Muscle of leg (tissue), 3 donors: ENCODE measurements at regions not wholly inside any gene's neighbourhood (a gene's known extent, or its start where the extent isn't known, plus 50 kb on each side); places are given as distances from the start of the nearest gene placed in this dataset.

Source experiments
- DNase-seq: peaks from one replicate; pipeline ENCODE4 v3.0.0; 2013
- H3K27ac ChIP-seq: one replicate; pipeline ENCODE4 v1.5.1; 2013; ENCODE audit warnings: mild to moderate bottlenecking, low read length, control low read depth
- H3K27me3 ChIP-seq: one replicate; pipeline ENCODE4 v1.6.1; 2013; ENCODE audit warnings: low read length; ENCODE audit not compliant: control insufficient read depth, insufficient read depth
- H3K36me3 ChIP-seq: one replicate; pipeline ENCODE4 v1.6.1; 2013; ENCODE audit warnings: low read length; ENCODE audit not compliant: control insufficient read depth, insufficient read depth
- H3K4me1 ChIP-seq: one replicate; pipeline ENCODE4 v1.6.1; 2013; ENCODE audit warnings: low read length; ENCODE audit not compliant: control insufficient read depth, insufficient read depth
- H3K4me3 ChIP-seq: one replicate; pipeline ENCODE4 v1.5.1; 2013; ENCODE audit warnings: low read length, control low read depth
- H3K9me3 ChIP-seq: replicated peaks from 2 replicates; pipeline ENCODE4 v1.6.1; 2013; ENCODE audit warnings: low read depth, low read length; ENCODE audit not compliant: control insufficient read depth
- WGBS: methylation state at CpG from one replicate; pipeline ENCODE4 v1.1.5; 2013; ENCODE audit warnings: missing lambda C conversion rate; ENCODE audit not compliant: insufficient coverage; 5-methylcytosine and 5-hydroxymethylcytosine counted together

GRCh38 chr11:131145791-131146190, 224.6 kb upstream of the NTM start:
- Histone ChIP-seq H3K36me3 (no peaks in the 10 kb centered on the region), H3K27ac (no peak overlapping the region), H3K9me3 (no peaks in the 10 kb centered on the region), H3K4me3 (no peak overlapping the region), H3K4me1 (peaks cover 3% of the 10 kb centered on the region), H3K27me3 (no peaks in the 10 kb centered on the region)
- WGBS = no CpG with 5 or more reads among the region's 5 CpGs
- DNase-seq = peak; percentile 9

DNA sequence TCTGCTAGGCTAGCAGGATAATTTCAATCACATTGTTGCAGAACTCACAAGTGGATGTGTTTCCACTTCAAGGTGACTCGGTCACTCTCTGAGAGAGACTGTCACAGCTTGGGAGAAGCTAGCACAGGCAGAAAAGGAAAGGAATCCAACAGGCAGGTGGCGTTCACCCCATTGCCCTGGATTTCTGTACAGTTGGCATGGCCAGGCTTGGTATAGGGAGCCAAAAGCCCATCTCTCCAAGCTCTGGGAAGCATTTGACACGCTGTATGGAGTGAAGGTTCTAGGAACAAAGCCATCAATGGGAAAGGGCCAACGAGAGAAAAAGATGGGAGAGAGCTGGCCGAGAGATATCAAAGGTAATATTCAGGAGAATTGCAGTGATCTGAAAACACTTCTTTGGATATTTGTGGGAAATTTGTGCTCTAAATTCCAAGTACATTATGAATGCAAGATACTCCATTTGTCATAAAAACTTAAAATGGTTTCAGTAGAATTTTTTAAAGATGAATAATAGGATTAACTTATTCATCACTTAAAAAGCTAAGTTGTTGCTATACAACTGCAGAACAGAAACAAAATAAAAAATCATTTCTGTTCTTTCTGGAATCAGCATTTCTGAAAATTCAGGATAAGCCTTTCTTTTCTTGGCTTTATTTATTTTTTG, 223.5 kb upstream of the NTM start:
- peak; percentile 11 for DNase-seq
- WGBS = 54% methylated on average over 3 of the region's 5 CpGs

DNA sequence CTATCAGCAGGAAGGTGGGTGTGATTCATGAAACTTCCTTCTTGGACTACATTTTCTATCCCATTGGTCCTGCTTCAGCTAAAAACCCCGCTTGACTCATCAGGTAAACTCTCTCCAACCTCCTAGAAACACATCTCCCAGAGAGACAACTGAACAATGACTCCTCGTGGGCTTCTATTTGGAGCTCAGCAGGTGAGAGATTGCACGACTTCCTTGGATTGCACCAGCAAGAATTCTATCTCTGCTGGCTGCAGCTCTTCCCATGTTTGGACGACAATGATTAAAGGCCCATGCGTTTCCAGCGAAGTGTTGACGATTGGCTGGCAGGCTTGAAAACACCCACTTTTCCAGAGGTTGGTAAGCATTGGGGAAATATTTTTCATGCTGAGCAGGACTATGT, 216.1 kb upstream of the NTM start:
- WGBS = 45% methylated on average over 7 of the region's 7 CpGs
- no peak for DNase-seq
- no peak overlapping the region for H3K27ac ChIP-seq
- no peak overlapping the region for H3K4me3 ChIP-seq
- H3K4me1 ChIP-seq = peaks cover 3% of the 10 kb centered on the region
- no peaks in the 10 kb centered on the region for H3K9me3 ChIP-seq
- no peaks in the 10 kb centered on the region for H3K36me3 ChIP-seq
- peaks cover 2% of the 10 kb centered on the region for H3K27me3 ChIP-seq

More for the DNA sequence above, 223.5 kb upstream of the NTM start:
- H3K4me1 ChIP-seq = peaks cover 3% of the 10 kb centered on the region
- no peaks in the 10 kb centered on the region for H3K36me3 ChIP-seq
- no peak overlapping the region for H3K27ac ChIP-seq
- no peaks in the 10 kb centered on the region for H3K27me3 ChIP-seq
- H3K9me3 ChIP-seq = no peaks in the 10 kb centered on the region
- no peak overlapping the region for H3K4me3 ChIP-seq

DNA sequence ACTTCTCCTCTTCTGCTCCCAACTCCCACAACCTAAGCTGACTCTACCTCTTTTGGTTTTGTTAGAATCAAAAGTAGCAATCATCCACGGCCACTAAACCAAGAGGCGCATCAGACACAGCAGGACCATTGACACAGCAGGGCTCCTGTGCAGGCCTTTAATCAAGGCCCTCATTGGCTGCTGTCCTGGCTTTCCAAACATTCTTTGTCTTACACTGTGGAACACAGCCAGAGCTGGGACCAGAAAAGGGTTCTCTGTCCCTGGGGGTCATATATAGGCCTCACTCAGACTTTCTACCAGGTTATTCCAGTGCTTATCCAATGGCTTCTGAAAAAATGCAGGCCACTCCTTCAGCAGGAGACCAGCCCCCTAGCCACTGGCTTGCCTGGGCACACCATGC, 212.7 kb upstream of the NTM start:
- H3K27me3 ChIP-seq = peaks cover 14% of the 10 kb centered on the region
- no peak overlapping the region for H3K4me3 ChIP-seq
- no peaks in the 10 kb centered on the region for H3K9me3 ChIP-seq
- no peak for DNase-seq
- H3K4me1 ChIP-seq = peaks cover 3% of the 10 kb centered on the region
- 86% methylated on average over 2 of the region's 2 CpGs for WGBS
- H3K27ac ChIP-seq = no peak overlapping the region
- H3K36me3 ChIP-seq = no peaks in the 10 kb centered on the region

DNA sequence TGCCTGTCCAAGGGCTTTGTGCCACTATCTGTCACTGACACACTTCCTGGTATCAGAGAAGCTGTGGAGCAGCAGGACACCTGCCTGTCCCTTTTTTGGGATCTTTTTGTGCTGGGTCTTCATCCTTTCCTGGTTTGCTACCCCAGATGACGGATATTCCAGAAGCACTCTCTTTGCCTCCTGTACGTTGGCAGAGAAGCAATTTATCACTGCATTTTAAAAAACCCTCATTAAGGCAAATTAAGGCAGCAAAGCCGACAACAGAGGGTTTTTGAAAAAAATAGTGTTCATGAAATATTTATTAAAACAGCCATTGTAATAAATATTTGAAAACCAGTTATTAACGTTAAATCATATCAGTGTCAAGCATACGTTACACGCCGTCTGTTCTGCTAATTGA, 209.6 kb upstream of the NTM start:
- Histone ChIP-seq H3K27ac (no peak overlapping the region), H3K4me1 (peaks cover 3% of the 10 kb centered on the region), H3K4me3 (no peak overlapping the region), H3K27me3 (peaks cover 12% of the 10 kb centered on the region), H3K9me3 (no peaks in the 10 kb centered on the region), H3K36me3 (no peaks in the 10 kb centered on the region)
- 67% methylated on average over 3 of the region's 7 CpGs for WGBS
- no peak for DNase-seq

DNA sequence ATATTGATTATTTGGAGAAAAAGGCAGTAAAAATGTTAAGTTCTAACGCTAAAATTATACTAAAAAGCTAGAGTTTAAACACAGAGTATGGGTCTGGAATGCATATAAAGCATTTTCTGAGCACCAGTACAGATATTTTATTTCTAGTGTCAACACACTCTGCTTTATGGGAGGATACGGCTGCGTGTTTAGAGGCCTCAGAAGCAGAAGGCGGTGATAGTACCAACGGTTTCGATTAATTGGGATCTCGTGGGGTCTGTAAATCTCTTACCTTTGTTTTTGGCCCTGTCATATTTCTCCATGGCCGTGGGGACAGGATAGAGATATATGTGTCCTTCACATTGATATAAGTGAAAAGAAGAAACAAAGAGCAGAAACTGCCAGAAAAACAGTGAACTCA, 206.8 kb upstream of the NTM start:
- H3K4me1 ChIP-seq = no peaks in the 10 kb centered on the region
- H3K4me3 ChIP-seq = no peak overlapping the region
- peaks cover 12% of the 10 kb centered on the region for H3K27me3 ChIP-seq
- no peak overlapping the region for H3K27ac ChIP-seq
- H3K9me3 ChIP-seq = no peaks in the 10 kb centered on the region
- no peaks in the 10 kb centered on the region for H3K36me3 ChIP-seq
- WGBS = no CpG with 5 or more reads among the region's 8 CpGs
- DNase-seq = no peak

DNA sequence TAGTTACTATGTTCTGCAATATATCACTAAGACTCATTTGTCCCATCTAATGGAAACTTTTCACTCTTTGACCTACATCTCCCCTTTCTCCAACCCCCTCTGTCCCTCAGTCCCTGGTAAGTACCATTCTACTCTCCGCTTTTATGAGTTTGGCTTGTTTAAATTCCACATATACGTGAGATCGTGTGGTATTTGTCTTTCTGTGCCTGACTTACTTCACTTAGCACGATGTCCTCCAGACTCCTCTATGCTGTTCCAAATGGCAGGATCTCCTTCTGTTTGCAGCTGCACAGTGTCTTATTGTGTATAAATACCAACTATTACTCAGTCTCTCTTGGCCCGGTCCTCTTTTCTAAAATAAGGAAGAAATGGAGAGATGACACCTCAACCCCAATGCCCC, 205.4 kb upstream of the NTM start:
- peaks cover 8% of the 10 kb centered on the region for H3K27me3 ChIP-seq
- H3K4me1 ChIP-seq = no peaks in the 10 kb centered on the region
- H3K4me3 ChIP-seq = no peak overlapping the region
- no peaks in the 10 kb centered on the region for H3K36me3 ChIP-seq
- H3K9me3 ChIP-seq = no peaks in the 10 kb centered on the region
- DNase-seq = peak; percentile 10
- 67% methylated on average over 3 of the region's 5 CpGs for WGBS
- H3K27ac ChIP-seq = no peak overlapping the region

GRCh38 chr11:131168839-131169713, 201.3 kb upstream of the NTM start:
- WGBS = 61% methylated on average over 2 of the region's 5 CpGs
- Histone ChIP-seq H3K27ac (no peak overlapping the region), H3K4me1 (no peaks in the 10 kb centered on the region), H3K27me3 (no peaks in the 10 kb centered on the region), H3K9me3 (no peaks in the 10 kb centered on the region), H3K4me3 (no peak overlapping the region), H3K36me3 (no peaks in the 10 kb centered on the region)
- DNase-seq = no peak

- no peaks in the 10 kb centered on the region for H3K36me3 ChIP-seq
- no peaks in the 10 kb centered on the region for H3K4me1 ChIP-seq
- WGBS = no CpG with 5 or more reads among the region's 2 CpGs
- H3K27me3 ChIP-seq = peaks cover 2% of the 10 kb centered on the region
- DNase-seq = no peak
- H3K4me3 ChIP-seq = no peak overlapping the region
- no peaks in the 10 kb centered on the region for H3K9me3 ChIP-seq
- no peak overlapping the region for H3K27ac ChIP-seq
Measured at GRCh38 chr11:131172011-131172410, 198.4 kb upstream of the NTM start.

GRCh38 chr11:131178020-131178419, 192.4 kb upstream of the NTM start:
- Histone ChIP-seq H3K4me1 (peaks cover 8% of the 10 kb centered on the region), H3K9me3 (no peaks in the 10 kb centered on the region), H3K36me3 (no peaks in the 10 kb centered on the region), H3K27ac (peak overlapping the region; percentile 35), H3K4me3 (no peak overlapping the region), H3K27me3 (peaks cover 8% of the 10 kb centered on the region)
- peak; percentile 7 for DNase-seq
- WGBS = 51% methylated on average over 10 of the region's 11 CpGs
